HepG2 (cell line): ENCODE measurements at regions not wholly inside any gene's neighbourhood (a gene's known extent, or its start where the extent isn't known, plus 50 kb on each side); places are given as distances from the start of the nearest gene placed in this dataset.

Experiments
- ATAC-seq: fragments of 200-7000 bp; cut with Tn5 transposase; 3 replicates; pipeline ENCODE4 v1.9.1; 2020; ENCODE audit warnings: mild to moderate bottlenecking, moderate library complexity
- BruUV-seq: library from RNA; stranded (reverse); fragments of 400-500 nt; replicated peaks from 2 replicates; lab custom pipeline; 2021; lab: Mats Ljungman, UMichigan
- CTCF ChIA-PET: fragments of 300-600 bp; formaldehyde crosslinking; extraction: SDS; loops from one replicate; lab custom pipeline; 2021; ENCODE audit warnings: low total read pairs, inconsistent platforms, low intra/inter-chr PET ratio; lab: Yijun Ruan, JAX
- POLR2A ChIA-PET: fragments of 350-600 bp; sonication (Branson Sonifier 250); formaldehyde crosslinking; loops from one replicate; lab custom pipeline; 2020; ENCODE audit warnings: antibody characterized with exemption, inconsistent platforms; lab: Yijun Ruan, JAX
- DNase-seq: peaks from one replicate; pipeline ENCODE4 v3.0.0-alpha.2; 2015; ENCODE audit warnings: low spot score
- FAIRE-seq: peaks from 3 replicates; lab custom pipeline; 2011; peaks lifted over from hg19 to GRCh38; lab: Jason Lieb, UNC
- H2AFZ ChIP-seq: one replicate; pipeline ENCODE4 v1.6.1; 2011; ENCODE audit warnings: low read length, inconsistent platforms
- H3K27ac ChIP-seq: fragments of 300-600 bp; 3 replicates; pipeline ENCODE4 v1.8.0; 2011; ENCODE audit warnings: mixed run types, mild to moderate bottlenecking, mixed read lengths, low read length, inconsistent platforms; ENCODE audit not compliant: insufficient read depth; ENCODE audit errors: extremely low read length
- H3K27me3 ChIP-seq, 2 experiments: fragments of 200-600 bp in 1 of 2; 2 replicates in 1 of 2; 3 replicates in 1 of 2; pipeline versions ENCODE4 v1.6.0 to v1.8.0; 2011; ENCODE audit warnings: low read length in 2 of 2, mild to moderate bottlenecking in 2 of 2, moderate library complexity in 2 of 2, inconsistent platforms in 1 of 2; ENCODE audit not compliant: insufficient read depth in 2 of 2, control insufficient read depth in 1 of 2
- H3K36me3 ChIP-seq, 2 experiments: fragments of 200-600 bp in 1 of 2; replicated peaks in 1 of 2; 2 replicates in 1 of 2; 3 replicates in 1 of 2; pipeline versions ENCODE4 v1.5.1 to v1.8.0; 2011; ENCODE audit warnings: low read length in 2 of 2, inconsistent platforms in 1 of 2; ENCODE audit not compliant: insufficient read depth in 2 of 2, control insufficient read depth in 1 of 2
- H3K4me1 ChIP-seq: 2 replicates; pipeline ENCODE4 v1.5.1; 2012; ENCODE audit warnings: low read length, inconsistent platforms; ENCODE audit not compliant: insufficient read depth
- H3K4me2 ChIP-seq: 2 replicates; pipeline ENCODE4 v1.6.0; 2011; ENCODE audit warnings: low read depth, low read length, inconsistent platforms
- H3K4me3 ChIP-seq, 3 experiments: fragments of 200-600 bp in 1 of 3; sonication (generic), shearing (Covaris generic) in 1 of 3; replicated peaks in 1 of 3; 2 replicates each; pipeline ENCODE4 v1.5.1; 2011 to 2016; ENCODE audit warnings: low read length in 3 of 3, inconsistent platforms in 2 of 3, low read depth in 2 of 3, mild to moderate bottlenecking in 2 of 3, control low read depth in 1 of 3, mixed read lengths in 1 of 3; ENCODE audit not compliant: insufficient read depth in 1 of 3
- H3K79me2 ChIP-seq: one replicate; pipeline ENCODE4 v1.6.1; 2011; ENCODE audit warnings: low read length, inconsistent platforms; ENCODE audit not compliant: insufficient read depth
- H3K9ac ChIP-seq: 2 replicates; pipeline ENCODE4 v1.6.0; 2011; ENCODE audit warnings: mild to moderate bottlenecking, low read depth, low read length, inconsistent platforms; ENCODE audit not compliant: insufficient read depth
- H3K9me3 ChIP-seq: 2 replicates; pipeline ENCODE4 v1.5.1; 2012; ENCODE audit warnings: mild to moderate bottlenecking, low read length
- H4K20me1 ChIP-seq: 2 replicates; pipeline ENCODE4 v1.6.0; 2011; ENCODE audit warnings: inconsistent platforms, mild to moderate bottlenecking, low read length, moderate library complexity; ENCODE audit not compliant: insufficient read depth
- KMT2B ChIP-seq: IDR thresholded peaks from 2 replicates; pipeline ENCODE4 v1.6.1; 2016; ENCODE audit warnings: missing genetic modification reagents, missing compliant biosample characterization
- PHF21A ChIP-seq: sonication (generic); formaldehyde crosslinking; IDR thresholded peaks from 2 replicates; pipeline ENCODE4 v1.5.0; 2020; ENCODE audit warnings: mild to moderate bottlenecking, missing genetic modification reagents
- ZNF224 ChIP-seq: sonication (generic); formaldehyde crosslinking; IDR thresholded peaks from 2 replicates; pipeline ENCODE4 v1.5.0; 2020; ENCODE audit warnings: mild to moderate bottlenecking, missing genetic modification reagents
- ZNF260 ChIP-seq: sonication (generic); formaldehyde crosslinking; IDR thresholded peaks from 2 replicates; pipeline ENCODE4 v1.4.0; 2020; ENCODE audit warnings: missing genetic modification reagents, low read depth, mild to moderate bottlenecking, borderline replicate concordance
- ZNF546 ChIP-seq: sonication (generic); formaldehyde crosslinking; conservative IDR thresholded peaks from 2 replicates; pipeline ENCODE4 v1.8.1; 2023; ENCODE audit warnings: mild to moderate bottlenecking, missing genetic modification reagents
- ZNF7 ChIP-seq: IDR thresholded peaks from 2 replicates; pipeline ENCODE4 v1.6.1; 2016; ENCODE audit warnings: missing biosample characterization, missing genetic modification reagents
- ZSCAN21 ChIP-seq: sonication (generic); formaldehyde crosslinking; IDR thresholded peaks from 2 replicates; pipeline ENCODE4 v1.8.0; 2022; ENCODE audit warnings: mild to moderate bottlenecking, missing genetic modification reagents, moderate library complexity, borderline replicate concordance
- WGBS: methylation state at CpG from one replicate; pipeline ENCODE4 v1.1.6; 2017; ENCODE audit warnings: low lambda C conversion rate; 5-methylcytosine and 5-hydroxymethylcytosine counted together
- in situ Hi-C: cut with HindIII; loops from 2 replicates; pipeline ENCODE4 v1.10.0; 2017; ENCODE audit warnings: low pct_unique_long_range_greater_than_20kb; ENCODE audit not compliant: extremely low pct_ligation_motif_present
- intact Hi-C: fragments of 100-400 bp; cut with micrococcal nuclease; formaldehyde crosslinking; loops from one replicate; pipeline ENCODE4 v1.10.0; 2022; ENCODE audit not compliant: unreplicated experiment
- TF ChIP-seq, protein P1 (sequence below), 2 experiments: sonication (generic) in 1 of 2; formaldehyde crosslinking in 1 of 2; IDR thresholded peaks; 2 replicates each; pipeline versions ENCODE4 v1.4.0 to v1.6.1; 2018 to 2020; ENCODE audit warnings: missing genetic modification reagents in 2 of 2, borderline replicate concordance in 1 of 2, low read depth in 1 of 2, mild to moderate bottlenecking in 1 of 2, missing biosample characterization in 1 of 2

DNA sequence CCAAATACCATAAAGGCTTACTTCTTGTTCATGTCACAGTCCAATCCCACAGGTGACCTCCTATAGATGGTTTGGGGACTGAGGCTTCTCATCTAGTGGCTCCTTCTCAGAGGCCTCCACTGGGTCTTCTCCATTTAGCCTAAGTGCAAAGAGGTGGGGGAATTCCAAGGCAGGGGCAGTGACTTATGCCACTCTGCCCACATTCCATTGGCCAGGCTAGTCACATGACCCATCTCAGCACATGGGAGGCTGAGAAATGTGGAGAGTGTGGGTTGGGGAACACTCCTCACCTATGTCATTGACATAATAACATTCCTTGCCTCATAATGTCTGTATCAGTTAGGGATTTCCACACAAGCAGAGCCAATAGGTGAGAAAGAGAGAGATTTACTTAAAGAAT is 104.3 kb upstream of the PLXNA4 start:
- intact Hi-C loops = no loop called here
- no TSS peak for BruUV-seq
- no peak for FAIRE-seq

DNA sequence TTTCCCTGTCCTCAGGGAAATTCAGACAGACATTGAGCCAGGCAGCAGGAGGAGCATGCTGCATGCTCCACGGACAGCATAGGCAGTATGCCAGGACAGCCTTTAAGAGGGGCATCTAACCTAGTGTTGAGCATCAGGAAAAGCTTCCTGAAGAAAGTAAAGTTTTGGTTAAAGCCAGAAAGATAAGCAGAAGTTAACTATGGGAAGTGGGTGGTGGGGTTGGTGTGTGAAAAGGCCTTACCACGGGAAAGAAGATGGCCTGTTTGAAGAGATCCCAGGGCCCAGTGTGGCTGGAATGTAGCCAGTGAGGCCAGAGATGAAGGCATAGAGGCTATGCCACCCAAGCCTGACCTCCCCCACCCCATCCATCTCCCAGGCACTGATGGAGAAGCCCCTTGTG is 102.4 kb upstream of the PLXNA4 start:
- ChIA-PET CTCF (no interaction called here), POLR2A (no interaction called here)
- Histone ChIP-seq H3K36me3 (no peaks in the 10 kb centered on the region), H3K4me1 (no peaks in the 10 kb centered on the region), H3K4me2 (no peak overlapping the region), H3K79me2 (no peaks in the 10 kb centered on the region), H3K9me3 (no peaks in the 10 kb centered on the region), H3K9ac (no peak overlapping the region), H4K20me1 (no peaks in the 10 kb centered on the region), H3K27me3 (peaks cover 0 to 15% of the 10 kb centered on the region in 2 experiments; a peak in 2 of 5 replicates), H2AFZ (no peak overlapping the region), H3K27ac (no peak overlapping the region), H3K4me3 (no peak overlapping the region)
- no TSS peak for BruUV-seq
- ATAC-seq = no peak
- no peak for TF ChIP-seq KMT2B
- no peak for TF ChIP-seq ZNF224 (CRISPR knock-in tag)
- TF ChIP-seq ZNF7 = no peak
- TF ChIP-seq PHF21A (CRISPR knock-in tag) = no peak
- no peak for TF ChIP-seq ZNF260
- intact Hi-C loops = no loop called here
- FAIRE-seq = no peak
- DNase-seq = no peak
- WGBS = 0% methylated on average over 2 of the region's 2 CpGs
- in situ Hi-C loops = no loop called here

More for the DNA sequence above, 104.3 kb upstream of the PLXNA4 start:
- Histone ChIP-seq H3K9ac (no peak overlapping the region), H4K20me1 (no peaks in the 10 kb centered on the region), H3K4me2 (no peak overlapping the region), H3K79me2 (no peaks in the 10 kb centered on the region), H3K36me3 (no peaks in the 10 kb centered on the region), H3K27me3 (peaks cover 0 to 20% of the 10 kb centered on the region in 2 experiments; a peak in 2 of 5 replicates), H3K9me3 (no peaks in the 10 kb centered on the region), H3K4me1 (no peaks in the 10 kb centered on the region), H3K27ac (no peak overlapping the region), H2AFZ (no peak overlapping the region), H3K4me3 (no peak overlapping the region)
- DNase-seq (no peak), ATAC-seq (no peak)
- ChIA-PET POLR2A (no interaction called here), CTCF (no interaction called here)
- no peak for TF ChIP-seq ZSCAN21 (CRISPR knock-in tag)
- TF ChIP-seq ZNF546 (CRISPR knock-in tag) = no peak
- TF ChIP-seq, protein P1, sequence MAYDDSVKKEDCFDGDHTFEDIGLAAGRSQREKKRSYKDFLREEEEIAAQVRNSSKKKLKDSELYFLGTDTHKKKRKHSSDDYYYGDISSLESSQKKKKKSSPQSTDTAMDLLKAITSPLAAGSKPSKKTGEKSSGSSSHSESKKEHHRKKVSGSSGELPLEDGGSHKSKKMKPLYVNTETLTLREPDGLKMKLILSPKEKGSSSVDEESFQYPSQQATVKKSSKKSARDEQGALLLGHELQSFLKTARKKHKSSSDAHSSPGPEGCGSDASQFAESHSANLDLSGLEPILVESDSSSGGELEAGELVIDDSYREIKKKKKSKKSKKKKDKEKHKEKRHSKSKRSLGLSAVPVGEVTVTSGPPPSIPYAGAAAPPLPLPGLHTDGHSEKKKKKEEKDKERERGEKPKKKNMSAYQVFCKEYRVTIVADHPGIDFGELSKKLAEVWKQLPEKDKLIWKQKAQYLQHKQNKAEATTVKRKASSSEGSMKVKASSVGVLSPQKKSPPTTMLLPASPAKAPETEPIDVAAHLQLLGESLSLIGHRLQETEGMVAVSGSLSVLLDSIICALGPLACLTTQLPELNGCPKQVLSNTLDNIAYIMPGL (CRISPR knock-in tag; IDR thresholded peaks at IDR 0.05; ENCODE audit: borderline replicate concordance in 1 of 2, low read depth in 1 of 2) = no peak
- in situ Hi-C loops = no loop called here
